NAMALWA (cell line): ENCODE measurements at regions not wholly inside any gene's neighbourhood (a gene's known extent, or its start where the extent isn't known, plus 50 kb on each side); places are given as distances from the start of the nearest gene placed in this dataset.

ENCODE experiments used
- DNase-seq: peaks from one replicate; pipeline ENCODE4 v3.0.0-alpha.2; 2015; ENCODE audit warnings: low spot score

DNA sequence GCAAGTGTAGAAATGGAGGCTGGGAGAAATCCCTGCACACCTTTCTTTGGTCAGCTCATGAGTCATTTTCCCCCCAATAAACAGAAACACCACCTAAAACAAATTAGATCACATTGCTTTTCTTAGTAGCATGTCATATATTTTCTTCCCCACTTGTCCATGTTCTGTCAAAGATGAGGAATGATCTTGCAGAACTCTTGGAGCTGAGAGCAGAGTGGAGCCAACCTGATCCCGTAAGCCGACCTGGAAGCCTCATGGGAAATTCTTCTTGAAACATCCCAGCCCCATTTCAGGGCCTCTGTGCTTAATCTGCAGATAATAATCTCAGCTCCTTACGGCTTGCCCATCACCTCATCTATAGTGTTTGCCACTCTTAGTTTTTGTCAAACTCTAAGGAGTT, 284.6 kb upstream of the ELAC2 start:
- no peak for DNase-seq

DNA sequence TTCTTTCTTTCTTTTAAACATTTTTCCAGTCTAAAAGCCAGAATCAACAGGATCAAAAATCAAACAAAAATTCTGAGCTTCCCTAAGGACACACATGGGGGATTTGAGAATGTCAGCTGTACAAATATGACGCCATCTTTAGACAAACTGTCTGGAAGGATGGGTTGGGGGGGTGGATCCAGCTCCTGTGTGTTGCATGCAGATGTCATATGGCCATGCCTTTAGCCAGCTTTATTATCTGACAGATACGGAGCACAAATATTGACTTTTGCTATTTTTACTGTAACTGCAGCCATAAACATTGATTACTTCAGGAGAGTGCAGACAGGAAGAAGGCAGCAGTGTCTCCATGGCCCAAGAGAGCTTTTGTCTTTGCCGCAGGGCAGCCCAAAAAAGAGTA, 279.4 kb upstream of the ELAC2 start:
- DNase-seq, result no peak

DNA sequence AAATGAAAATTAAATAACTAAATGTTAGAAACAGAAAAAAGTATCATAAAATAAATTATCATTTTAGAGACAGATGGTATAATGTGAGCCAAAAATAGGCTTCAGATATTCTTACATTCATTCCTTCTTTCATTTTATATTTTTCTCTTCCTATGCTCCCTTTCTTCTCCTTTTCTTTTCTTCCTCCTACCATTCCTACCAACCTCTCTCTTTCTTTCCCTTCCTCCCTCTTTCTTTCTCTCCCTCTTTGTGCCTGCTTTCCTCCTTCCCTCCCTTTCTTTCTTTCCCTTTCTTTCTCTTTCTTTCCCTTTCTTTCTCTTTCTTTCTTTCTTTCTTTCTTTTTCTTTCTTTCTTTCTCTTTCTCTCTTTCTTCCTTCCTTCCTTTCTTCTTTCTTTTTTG, 275.6 kb upstream of the ELAC2 start:
- DNase-seq, result no peak

DNA sequence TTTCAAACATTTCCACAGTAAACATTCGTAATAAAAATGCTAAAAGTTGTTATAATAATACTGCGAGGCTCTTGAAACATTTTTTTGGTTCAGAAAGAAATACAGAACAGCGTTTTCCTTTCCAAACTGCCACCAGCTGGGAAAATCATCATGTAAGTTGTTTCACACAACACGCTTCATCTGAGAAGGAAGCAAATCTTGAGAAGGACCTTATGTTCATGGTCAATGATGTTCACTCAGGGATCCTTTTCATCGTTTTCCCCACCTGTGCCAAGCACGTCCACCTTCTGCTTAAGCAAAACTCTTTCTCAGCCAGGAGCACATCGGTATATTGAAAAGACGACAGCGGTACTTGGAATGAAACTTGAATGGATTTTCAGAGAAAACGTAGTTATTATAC, 274.5 kb upstream of the ELAC2 start:
- no peak for DNase-seq

DNA sequence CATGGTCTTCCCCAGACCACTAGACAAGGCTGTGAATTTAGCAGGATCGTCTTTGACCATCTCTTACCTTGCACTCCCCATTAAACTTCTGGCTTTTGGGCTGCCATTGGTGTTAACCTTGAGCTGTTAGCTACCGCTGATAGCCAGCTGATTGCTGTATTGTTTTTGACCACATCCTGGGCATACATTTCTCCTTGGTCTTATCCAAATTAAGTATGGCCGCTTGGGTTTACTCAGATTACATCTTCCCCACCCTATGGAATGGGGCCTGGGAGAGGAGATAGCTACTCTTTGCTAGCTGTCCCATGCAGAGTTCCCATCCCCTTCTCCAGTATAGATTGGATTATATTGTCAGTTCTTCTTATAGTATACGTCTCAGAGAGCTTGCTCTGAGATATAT, 270.4 kb upstream of the ELAC2 start:
- DNase-seq, result no peak

DNA sequence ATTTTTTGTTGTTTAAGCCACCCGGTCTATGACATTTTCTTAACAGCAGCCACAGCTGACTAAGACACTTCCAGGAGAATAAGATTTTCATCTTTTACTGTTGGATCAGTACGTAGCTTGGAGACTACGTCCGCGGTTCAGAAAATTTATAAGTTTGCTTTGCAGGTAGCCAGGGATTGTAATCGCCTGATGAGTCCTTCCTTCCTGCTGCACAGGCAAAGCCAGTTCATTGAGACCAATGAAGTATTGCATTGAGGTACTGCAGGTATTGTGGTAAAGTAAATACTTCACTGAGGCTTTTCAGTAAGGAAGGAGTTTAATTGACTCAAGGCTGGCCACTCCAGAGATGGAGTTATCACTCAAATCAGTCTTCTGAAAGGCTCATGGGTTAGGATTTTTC, 269.4 kb upstream of the ELAC2 start:
- DNase-seq, result no peak

DNA sequence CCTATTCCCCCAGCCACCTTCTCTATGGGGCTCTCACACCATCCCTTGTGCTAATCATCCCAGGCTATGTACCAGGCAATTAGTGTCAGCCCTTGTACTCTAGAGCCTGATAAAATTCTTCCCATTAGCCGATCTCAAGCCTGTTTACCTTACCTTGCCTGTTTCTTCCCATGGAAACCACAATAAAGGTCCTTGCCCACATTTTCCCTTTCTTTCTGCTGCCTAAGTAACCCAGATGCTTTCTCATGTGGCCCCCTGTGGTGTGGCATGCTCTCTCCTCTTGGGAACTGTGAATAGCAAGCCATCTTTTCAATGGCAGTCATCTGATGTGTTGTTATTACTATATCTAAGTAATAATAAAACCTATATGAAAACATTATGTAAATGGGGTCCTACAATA, 265.8 kb upstream of the ELAC2 start:
- DNase-seq, result no peak

DNA sequence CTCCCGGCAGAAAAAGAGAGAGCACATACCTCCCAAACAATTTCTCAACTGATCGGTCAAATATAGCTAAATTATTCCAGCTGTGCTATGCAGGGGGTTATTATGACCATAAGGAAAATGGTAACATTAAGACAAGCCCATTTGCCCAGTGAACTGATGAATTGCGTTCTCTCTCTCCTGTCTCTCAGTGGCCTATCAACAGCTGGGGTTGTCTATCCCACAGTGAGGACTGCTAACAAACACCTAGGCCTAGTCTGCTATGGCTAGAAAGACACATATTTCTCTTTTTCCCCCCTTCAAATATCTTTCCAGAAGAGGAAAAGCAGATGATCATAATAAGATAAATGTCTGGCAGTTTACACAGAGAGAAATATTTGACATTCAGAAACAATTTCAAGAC, 263.8 kb upstream of the ELAC2 start:
- no peak for DNase-seq

DNA sequence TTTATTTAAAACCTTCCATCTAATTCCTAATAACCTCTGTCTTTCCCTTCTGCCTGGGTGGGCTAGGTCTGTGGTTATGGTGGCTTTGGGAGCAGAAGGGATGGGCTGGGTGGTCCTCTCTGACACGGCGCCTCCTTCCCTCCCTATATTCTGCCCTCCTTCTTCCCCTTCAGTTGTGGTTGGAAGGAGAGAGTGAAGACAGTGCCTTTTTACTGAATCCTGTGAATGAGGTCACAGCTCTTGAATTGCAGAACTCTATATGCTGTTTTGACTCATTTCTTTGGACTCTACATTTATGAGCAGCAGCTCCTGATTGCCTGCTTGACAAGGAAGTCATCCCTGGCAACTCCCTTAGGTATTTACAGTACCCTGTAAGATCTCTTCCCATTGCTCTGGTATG, 256.0 kb upstream of the ELAC2 start:
- DNase-seq, result no peak

DNA sequence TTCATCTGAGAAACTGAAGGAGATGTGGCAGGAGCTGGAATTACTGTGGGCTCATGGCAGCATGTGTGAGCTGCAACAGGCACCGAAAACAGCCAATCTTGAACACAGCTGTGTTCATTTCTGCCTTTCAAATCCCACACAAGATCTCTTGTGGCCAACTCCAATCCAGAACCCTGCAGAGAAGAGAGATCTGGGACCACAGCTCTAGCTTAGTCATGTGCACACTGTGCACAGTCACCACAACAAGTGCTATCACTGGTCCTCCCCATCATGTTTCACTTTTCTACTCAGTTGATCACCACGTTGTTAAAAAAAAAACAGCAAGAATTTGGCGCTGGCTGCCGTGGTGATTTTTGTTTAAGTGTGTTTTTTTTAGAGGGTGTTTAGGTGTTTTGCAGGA, 254.5 kb upstream of the ELAC2 start:
- no peak for DNase-seq

DNA sequence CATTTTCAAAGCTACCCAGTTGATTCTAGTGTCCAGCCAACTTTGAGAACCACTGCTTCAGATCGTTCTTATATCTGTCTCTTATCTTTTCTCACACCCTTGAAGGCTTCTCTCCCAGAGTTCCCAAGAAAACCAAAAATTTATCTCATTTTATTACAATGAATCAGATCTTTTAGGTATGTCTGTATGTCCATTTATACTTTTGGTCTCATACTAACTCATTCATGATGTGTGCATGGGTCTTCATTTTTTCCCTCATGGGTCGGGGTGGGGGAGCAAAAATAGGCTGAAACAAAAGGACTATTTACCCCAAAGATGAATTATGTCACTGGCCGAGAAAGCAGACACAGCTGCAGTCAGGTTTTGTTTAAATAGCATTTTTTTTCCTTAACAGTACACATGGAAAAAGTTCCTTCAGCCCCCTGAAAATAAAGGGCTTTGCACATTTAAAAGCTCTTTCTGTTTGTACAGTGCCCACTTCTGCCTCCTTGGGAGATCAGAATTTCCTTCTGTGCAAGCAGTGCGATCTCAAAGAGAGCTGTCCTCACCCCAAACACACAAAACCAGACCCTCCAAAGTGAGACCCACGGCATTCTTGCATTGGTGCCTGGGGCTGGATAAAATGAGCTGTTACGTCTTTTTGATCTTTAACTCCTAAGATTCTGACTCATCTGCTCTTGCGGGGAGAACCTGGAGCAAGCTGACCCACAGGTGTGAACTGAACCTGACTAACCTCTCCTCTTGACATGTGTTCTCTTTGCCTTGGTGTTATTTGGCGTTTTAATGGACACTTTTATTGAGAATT, 251.2 kb upstream of the ELAC2 start:
- no peak for DNase-seq

DNA sequence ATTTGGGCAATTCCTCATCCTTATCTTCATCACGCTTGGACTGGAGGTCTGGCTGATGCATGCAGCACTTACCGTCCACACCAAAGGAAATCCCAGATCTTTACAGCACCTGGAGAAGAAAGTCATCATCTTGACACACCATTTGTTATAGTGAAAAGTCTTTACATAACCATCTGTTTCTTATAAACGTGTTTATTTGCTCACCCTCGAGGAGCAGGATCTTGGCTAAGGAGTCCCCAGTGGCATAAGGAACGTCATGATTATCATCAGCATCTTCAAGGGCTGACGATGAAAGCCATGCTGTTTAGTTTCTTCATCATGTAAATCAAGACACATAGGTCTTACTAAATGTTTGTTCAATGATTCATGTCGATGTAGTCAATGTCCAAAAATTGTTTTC, 248.8 kb upstream of the ELAC2 start:
- DNase-seq, result no peak

DNA sequence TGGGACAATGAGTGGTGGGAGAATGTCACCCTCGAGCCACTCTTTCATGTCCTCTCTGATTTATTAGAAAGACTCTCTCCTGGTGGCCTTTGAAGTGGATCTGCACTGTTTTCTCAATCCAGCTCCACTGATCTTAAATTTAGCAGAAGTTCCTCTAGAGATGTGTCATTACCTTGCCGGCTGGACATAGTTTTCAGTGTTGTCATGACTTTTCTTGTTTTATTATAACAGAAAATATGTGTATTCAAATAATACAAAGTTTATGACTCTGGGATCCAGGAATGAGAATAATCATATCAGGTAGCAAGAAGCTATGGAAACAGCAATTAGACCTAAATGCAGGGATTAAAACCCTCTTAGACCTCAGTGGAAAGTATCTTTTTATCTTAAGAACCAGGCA, 247.5 kb upstream of the ELAC2 start:
- DNase-seq, result no peak

DNA sequence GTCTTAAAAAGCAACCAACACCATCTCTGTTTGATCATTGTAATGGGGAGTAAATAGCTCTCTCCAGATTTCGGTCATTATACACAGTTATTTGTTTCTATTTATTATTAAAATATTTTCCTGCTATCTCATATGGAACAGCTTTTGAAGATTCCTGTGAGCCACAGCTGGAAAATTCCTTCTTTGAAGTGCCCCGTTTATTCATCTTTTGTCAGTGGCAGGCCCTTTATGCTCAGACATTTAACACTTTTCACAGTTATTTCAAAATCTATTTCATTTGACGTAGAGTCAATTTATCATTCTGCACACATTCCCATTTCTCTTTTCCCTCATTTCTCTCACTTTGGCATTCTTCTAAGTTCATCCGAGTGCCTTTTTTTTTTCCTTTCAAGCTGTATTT, 245.9 kb upstream of the ELAC2 start:
- DNase-seq, result no peak

DNA sequence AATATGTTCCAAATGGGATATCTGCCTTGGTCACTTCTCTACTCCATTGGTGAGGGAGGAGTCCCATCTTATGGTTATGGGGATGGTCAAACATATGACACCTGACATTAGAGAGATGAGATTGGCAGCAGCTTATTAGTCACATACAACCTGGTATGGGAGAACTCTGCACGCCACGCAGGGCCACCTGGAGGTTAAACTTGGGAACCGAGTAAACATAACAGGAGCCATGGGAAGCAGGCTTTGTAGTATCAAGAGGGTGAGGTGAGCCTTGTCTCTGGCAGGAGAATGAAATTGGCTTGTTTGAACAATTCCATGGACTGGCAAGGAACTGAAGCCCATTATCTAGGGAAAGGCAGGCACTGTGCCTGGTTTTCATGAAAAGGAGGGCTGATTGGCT, 238.7 kb upstream of the ELAC2 start:
- no peak for DNase-seq

DNA sequence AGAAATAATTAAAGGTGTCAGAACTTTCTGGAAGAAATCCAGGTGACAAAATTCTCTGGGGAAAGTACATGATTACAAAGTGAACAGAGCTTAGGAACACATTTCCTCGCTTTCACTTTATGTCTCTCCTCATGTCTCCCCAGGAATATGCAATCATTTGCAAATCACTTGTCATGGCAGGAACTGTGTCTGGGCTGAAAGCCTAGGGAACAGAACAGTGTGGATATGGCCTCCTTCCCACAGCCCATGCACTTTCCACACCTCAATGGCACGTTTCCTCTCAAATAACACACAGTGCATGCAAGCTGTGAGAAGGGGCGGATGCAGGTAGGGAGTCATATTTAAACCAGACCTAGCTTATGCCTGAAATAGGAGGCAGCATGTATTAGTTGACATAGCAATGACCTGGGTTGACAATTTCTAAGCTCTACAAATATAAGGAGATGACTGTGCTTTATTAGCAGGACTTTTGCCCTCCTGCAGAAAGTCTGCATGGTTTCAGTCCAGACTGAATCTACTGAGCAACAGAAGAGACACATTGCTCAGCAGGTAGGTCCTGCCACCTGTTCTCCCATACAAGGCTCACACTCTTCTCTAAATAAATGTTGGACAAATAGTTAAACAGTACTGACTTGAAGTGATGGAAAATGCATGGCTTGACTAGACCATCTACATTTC, 236.0 kb upstream of the ELAC2 start:
- DNase-seq, result no peak

DNA sequence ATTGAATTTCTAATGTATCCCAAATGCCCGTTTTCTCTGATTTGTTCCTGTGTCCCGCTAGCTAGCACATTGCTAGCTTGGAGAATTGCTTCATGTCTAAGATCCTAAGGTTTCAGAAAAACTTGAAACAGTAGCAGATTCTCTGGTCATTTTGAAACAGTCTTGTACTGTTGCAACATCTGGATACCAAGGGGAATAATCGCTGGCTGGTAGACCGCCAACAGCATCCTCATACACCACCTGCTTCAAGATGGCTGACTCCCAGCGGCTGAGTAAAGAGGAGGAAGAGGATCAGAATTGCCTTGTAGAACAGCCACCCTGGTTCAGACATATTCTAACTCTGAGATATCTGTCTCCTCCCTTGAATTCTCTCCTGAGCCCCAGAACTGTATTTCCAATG, 226.7 kb upstream of the ELAC2 start:
- no peak for DNase-seq

DNA sequence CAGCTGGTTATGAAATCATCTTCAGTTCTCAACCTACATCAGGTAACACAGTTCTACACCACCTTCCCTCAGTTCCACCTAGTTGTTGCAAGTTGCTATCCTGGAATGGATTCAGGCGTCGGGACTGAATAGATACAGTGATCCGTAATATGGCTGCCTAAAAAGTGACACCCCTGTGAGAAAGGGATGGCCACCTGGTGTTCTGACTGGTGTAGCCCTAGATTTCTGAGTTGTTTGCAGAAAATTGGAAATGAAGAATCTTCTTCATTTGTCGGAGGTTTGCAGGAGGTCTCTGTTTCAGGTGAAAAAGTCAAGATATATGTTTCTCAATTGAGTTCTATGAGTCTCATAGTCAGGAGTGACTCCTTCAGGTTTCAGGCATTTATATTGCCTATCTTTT, 225.8 kb upstream of the ELAC2 start:
- DNase-seq, result no peak

DNA sequence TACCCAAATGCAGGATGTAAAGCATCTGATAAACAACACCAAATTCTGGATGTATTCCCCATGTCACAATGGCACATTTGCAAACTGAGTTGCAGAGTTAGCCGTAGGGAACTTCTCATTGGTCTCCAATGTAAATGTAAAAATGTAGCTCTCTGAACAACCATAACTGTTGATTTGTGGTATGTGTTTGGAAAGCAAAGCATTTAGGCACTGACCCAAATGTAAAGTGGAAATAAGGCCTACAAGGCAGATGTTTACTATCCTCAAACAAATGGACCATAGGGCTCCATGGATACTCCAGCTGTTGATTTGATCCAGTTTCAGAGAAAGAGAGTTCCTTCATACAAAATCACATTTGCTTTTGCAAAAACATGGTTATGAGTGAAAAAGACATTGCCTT, 223.0 kb upstream of the ELAC2 start:
- DNase-seq, result no peak

DNA sequence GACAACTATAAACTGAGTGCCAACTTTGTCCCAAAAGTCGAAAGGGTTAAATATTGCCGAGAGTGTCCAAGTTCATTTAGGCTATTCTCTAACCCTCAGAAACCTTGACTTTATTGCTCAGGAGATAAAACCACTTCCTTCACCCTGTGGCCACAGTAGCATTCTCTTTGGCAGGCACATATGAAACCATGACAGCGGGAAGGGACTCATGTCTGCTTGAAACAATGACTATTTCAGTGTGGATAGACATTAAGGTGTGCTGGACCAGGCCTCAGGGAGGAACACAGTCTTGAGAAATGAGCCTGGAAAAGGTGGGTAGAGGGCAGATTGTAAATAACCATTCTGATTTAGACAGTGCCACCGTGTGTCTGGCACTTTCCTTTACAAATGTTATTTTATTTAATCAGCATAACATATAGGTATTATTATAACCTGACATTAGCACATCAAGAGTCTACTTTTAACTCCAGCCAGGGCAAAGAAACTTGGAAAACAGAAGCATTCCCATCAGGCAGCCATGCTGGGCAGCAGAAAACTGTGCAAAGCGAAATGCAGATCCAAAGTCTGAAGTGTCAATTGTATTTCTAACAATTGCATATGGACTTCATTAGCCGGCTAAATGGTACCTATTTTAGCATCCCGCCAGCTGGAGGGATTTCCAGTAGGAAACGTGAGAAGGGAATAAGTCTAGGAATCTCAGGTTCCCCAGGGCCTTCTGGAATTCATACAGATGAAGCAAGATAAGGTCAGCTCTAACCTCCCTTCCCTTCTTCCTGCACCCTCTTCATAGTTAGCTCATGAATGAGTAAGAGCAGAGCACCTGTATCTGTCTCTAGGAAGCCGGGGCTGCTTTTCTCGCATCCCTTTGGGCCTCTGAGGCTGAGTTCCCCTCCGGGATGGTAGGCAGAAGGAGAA, 212.8 kb upstream of the ELAC2 start:
- DNase-seq, result no peak

DNA sequence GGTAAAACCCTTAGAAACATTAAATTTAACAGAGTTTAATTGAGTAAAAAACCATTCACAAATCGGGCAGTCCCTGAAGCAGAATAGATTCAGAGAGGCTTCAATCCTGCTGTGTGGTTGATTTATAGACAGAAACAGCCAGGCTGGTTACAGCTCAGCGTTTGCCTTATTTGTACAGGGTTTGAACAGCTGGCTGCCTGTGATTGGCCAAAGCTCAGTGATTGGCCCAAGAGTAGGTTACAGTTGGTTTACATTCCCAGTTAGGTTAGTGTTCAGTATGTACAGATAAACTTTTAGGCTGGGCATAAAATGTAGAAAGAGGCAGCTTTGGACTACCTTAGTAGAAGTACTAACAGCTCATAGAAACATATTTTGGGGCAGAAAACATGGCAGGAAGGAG, 210.4 kb upstream of the ELAC2 start:
- no peak for DNase-seq

DNA sequence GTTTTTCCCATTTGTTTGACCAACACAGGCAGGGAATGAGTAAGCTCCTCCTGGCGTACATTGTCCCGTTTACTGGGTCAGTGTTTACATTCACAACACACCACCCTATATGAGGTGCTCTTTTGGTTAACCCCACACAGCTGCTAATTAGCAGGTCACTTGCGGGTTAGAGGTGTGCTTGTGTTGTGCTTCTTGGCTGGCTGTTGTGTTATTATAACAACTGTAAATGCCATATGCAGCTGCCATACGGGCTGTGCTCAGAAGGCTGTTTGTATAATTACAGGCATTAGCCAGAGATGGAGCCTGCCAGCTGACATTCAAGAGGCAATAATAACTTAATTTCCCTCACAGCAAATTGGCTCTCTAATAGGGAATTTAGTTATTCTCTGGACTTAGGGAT, 205.1 kb upstream of the ELAC2 start:
- DNase-seq, result no peak

DNA sequence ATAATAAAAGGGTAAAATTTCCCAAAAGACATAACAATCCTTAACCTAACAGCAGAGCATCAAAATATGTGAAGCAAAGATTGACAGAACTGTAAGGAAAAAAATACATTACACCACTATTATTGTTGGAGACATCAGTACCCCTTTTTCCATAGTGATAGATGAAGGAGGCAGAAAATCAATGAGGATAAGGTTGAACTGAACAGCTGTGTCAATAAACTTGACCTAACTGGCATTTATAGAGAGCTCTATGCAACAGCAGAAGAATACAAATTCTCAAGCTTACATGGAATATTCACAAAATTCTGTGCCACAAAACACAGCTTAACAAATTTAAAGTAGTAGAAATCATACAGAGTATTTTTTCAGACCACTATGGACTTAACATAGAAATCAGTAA, 195.0 kb upstream of the ELAC2 start:
- no peak for DNase-seq
